Transverse colon (tissue), 4 donors: ENCODE measurements at regions not wholly inside any gene's neighbourhood (a gene's known extent, or its start where the extent isn't known, plus 50 kb on each side); places are given as distances from the start of the nearest gene placed in this dataset.
"Not testable (repeated sequence)": the region's sequence is repeated elsewhere in the genome, so short reads cannot be mapped to it uniquely, and the experiment has no call there.

Source experiments
- DNase-seq: peaks from one replicate; pipeline ENCODE4 v3.0.0-alpha.2; 2019
- H3K27ac ChIP-seq, 4 donors: fragments of 200-600 bp; sonication (generic); 2 replicates each; pipeline ENCODE4 v1.5.1; 2016 to 2018; ENCODE audit warnings: inconsistent platforms in 4 of 4
- H3K27me3 ChIP-seq: fragments of 200-600 bp; sonication (generic); 2 replicates; pipeline ENCODE4 v1.5.1; 2017; ENCODE audit warnings: inconsistent platforms
- H3K36me3 ChIP-seq, 4 donors: fragments of 200-600 bp; sonication (generic); 2 replicates each; pipeline ENCODE4 v1.5.1; 2017 to 2019; ENCODE audit warnings: inconsistent platforms in 4 of 4
- H3K4me1 ChIP-seq, 4 donors: fragments of 200-600 bp; sonication (generic); 2 replicates each; pipeline ENCODE4 v1.5.1; 2017 to 2020; ENCODE audit warnings: inconsistent platforms in 4 of 4
- H3K4me3 ChIP-seq, 4 donors: fragments of 200-600 bp; sonication (generic); 1 replicate in 1 of 4; 2 replicates in 3 of 4; pipeline versions ENCODE4 v1.5.1 to v1.6.1; 2017 to 2019; ENCODE audit warnings: inconsistent platforms in 4 of 4
- H3K9me3 ChIP-seq, 2 donors: fragments of 200-600 bp; sonication (generic); 2 replicates each; pipeline ENCODE4 v1.5.1; 2017 to 2019; ENCODE audit warnings: inconsistent platforms in 2 of 2
- CTCF ChIP-seq, 5 experiments: fragments of 200-600 bp in 3 of 5; fragments of 450-650 bp in 2 of 5; sonication (generic) in 3 of 5; IDR thresholded peaks; 1 replicate in 2 of 5; 2 replicates in 3 of 5; pipeline ENCODE4 v1.5.1; 2016 to 2017; ENCODE audit warnings: antibody characterized with exemption in 5 of 5, inconsistent platforms in 3 of 5, mild to moderate bottlenecking in 2 of 5, moderate library complexity in 1 of 5
- EP300 ChIP-seq: sonication (generic); formaldehyde crosslinking; IDR thresholded peaks from one replicate; pipeline ENCODE4 v1.6.1; 2017; ENCODE audit warnings: antibody characterized with exemption, low read depth
- POLR2A ChIP-seq: fragments of 450-650 bp; IDR thresholded peaks from one replicate; pipeline ENCODE4 v1.6.1; 2016; ENCODE audit warnings: antibody characterized with exemption, mild to moderate bottlenecking, moderate library complexity
- POLR2AphosphoS5 ChIP-seq, 3 donors: sonication (generic); formaldehyde crosslinking; IDR thresholded peaks; one replicate each; pipeline ENCODE4 v1.6.1; 2016; ENCODE audit warnings: antibody characterized with exemption in 3 of 3
- WGBS, 2 donors: methylation state at CpG; one replicate each; pipeline ENCODE4 v1.1.5; 2018; ENCODE audit warnings: low coverage in 1 of 2; 5-methylcytosine and 5-hydroxymethylcytosine counted together
- in situ Hi-C, 4 donors: fragments of 200-750 bp; cut with MboI; loops; one replicate each; pipeline versions ENCODE4 v1.15.0 to v1.15.1; 2017; ENCODE audit warnings: low sequenced_read_pairs in 3 of 4, low pct_ligation_motif_present in 1 of 4, low pct_unique_long_range_greater_than_20kb in 1 of 4
- intact Hi-C: fragments of 100-400 bp; cut with DNase I; formaldehyde crosslinking; loops from one replicate; pipeline ENCODE4 v1.15.1; 2023; ENCODE audit warnings: low total_unique reads

- intact Hi-C loops (no loop called here), in situ Hi-C loops (no loop called here)
- Histone ChIP-seq H3K27me3 (no peaks in the 10 kb centered on the region), H3K9me3 (no peaks in the 10 kb centered on the region), H3K36me3 (no peaks in the 10 kb centered on the region), H3K4me1 (no peaks in the 10 kb centered on the region), H3K27ac (no peak overlapping the region), H3K4me3 (no peak overlapping the region)
- WGBS, 2 donors: 82 to 94% methylated on average over 2 to 10 of the region's 15 CpGs
- TF ChIP-seq CTCF (IDR thresholded peaks at IDR 0.05) (no peak), EP300 (no peak), POLR2AphosphoS5 (IDR thresholded peaks at IDR 0.05) (no peak), POLR2A (no peak)
- no peak for DNase-seq
These were observed 98.8 kb downstream of the CRYBB2 start for GRCh38 chr22:25318081-25318823.

DNA sequence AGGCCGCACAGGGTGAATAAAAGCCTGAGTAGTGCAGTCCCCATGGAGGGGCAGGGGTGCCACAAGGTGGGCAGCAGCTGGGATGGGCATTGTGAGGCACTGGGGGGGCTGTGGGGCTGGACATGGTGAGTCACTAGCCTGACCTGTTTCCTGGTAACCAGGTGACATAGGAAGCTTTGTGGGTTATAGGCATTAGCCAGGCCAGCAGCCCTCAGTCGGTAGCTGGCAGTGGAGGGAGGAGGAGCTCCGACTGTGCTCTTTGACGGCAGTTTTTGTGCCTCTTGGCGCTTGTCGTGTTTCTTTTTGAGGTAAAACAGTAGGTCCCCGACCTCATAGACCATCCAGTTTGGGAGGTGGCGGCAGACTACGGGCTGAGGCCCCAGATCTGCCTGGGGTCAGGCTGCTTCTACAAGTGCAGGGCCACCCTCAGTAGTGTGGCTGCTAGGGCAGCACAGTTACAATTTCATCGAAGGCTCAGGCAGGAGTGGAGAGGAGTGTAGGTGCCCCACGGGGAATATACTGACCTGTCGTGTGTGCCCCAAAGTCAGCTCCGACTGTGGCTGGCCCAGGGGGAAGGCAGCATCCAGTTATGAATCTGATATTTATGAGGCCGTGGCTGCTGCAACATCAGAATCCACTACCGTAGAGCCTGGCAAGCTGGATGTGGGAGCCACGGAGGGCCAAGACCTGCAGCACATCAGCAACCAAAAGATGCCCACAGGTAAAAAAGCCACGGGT is 107.7 kb downstream of the CRYBB2 start:
- Histone ChIP-seq H3K4me1 (no peaks in the 10 kb centered on the region), H3K36me3 (no peaks in the 10 kb centered on the region), H3K4me3 (no peak overlapping the region), H3K27ac (no peak overlapping the region), H3K27me3 (no peaks in the 10 kb centered on the region), H3K9me3 (no peaks in the 10 kb centered on the region)
- intact Hi-C loops: no loop called here
- in situ Hi-C loops: no loop called here
- DNase-seq: no peak
- TF ChIP-seq CTCF (IDR thresholded peaks at IDR 0.05): no peak
- TF ChIP-seq POLR2A: no peak
- TF ChIP-seq EP300: no peak
- TF ChIP-seq POLR2AphosphoS5 (IDR thresholded peaks at IDR 0.05): no peak
- 82 to 100% methylated on average over 2 to 17 of the region's 17 CpGs for WGBS, 2 donors

GRCh38 chr22:25331050-25331449 is 111.6 kb downstream of the CRYBB2 start:
- WGBS, 2 donors: 87% methylated on average over 4 of the region's 4 CpGs; no CpG with 5 or more reads in 1 of the 2 donors
- Histone ChIP-seq H3K4me3 (no peak overlapping the region), H3K36me3 (no peaks in the 10 kb centered on the region), H3K27ac (no peak overlapping the region), H3K27me3 (no peaks in the 10 kb centered on the region), H3K4me1 (no peaks in the 10 kb centered on the region), H3K9me3 (no peaks in the 10 kb centered on the region)
- in situ Hi-C loops (no loop called here), intact Hi-C loops (no loop called here)
- TF ChIP-seq POLR2A (no peak), CTCF (IDR thresholded peaks at IDR 0.05) (no peak), POLR2AphosphoS5 (IDR thresholded peaks at IDR 0.05) (no peak), EP300 (no peak)
- DNase-seq: no peak

DNA sequence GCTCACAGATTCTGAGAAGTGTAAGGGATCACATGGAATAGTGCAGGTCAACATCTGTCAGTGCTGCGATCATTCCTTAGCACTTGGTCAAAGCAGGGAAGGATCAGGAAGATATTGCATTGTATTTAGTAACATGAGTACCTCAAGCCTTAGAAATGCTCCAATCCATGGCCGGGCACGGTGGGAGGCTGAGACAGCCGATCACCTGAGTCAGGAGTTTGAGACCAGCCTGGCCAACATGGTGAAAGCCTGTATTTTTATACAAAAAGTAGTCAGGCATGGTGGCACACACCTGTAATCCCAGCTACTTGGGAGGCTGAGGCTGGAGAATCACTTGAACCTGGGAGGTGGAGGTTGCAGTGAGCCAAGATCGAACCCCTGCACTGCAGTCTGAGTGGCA is 112.5 kb downstream of the CRYBB2 start:
- H3K4me3 ChIP-seq, H3K36me3 ChIP-seq, DNase-seq, in situ Hi-C loops, intact Hi-C loops, H3K27ac ChIP-seq, H3K9me3 ChIP-seq, H3K27me3 ChIP-seq, H3K4me1 ChIP-seq: not testable (repeated sequence)
- 96% methylated on average over 5 of the region's 5 CpGs; no CpG with 5 or more reads in 1 of the 2 donors for WGBS, 2 donors
